DMS 273 treated with DMSO at 0.1 percent for 48 hours (cell line): ENCODE measurements at regions not wholly inside any gene's neighbourhood (a gene's known extent, or its start where the extent isn't known, plus 50 kb on each side); places are given as distances from the start of the nearest gene placed in this dataset.
A peak's percentile ranks its signal among the peaks of the same experiment; 100 is the strongest.
"Not testable (repeated sequence)": the region's sequence is repeated elsewhere in the genome, so short reads cannot be mapped to it uniquely, and the experiment has no call there.

Experiments
- DNase-seq: peaks from one replicate; lab custom pipeline; 2025; lab: John Stamatoyannopoulos, UW

GRCh38 chr18:34480162-34480700, 229.9 kb upstream of the DTNA start:
- DNase-seq, result no peak

- DNase-seq, result no peak
These were observed 227.9 kb upstream of the DTNA start for GRCh38 chr18:34482204-34482603.

GRCh38 chr18:34483198-34483597, 226.9 kb upstream of the DTNA start:
- no peak for DNase-seq

GRCh38 chr18:34491719-34492118, 218.4 kb upstream of the DTNA start:
- DNase-seq, result no peak

- DNase-seq, result no peak
These were observed 217.4 kb upstream of the DTNA start for GRCh38 chr18:34492652-34493051.

- DNase-seq, result peak; percentile 22
These were observed 217.0 kb upstream of the DTNA start for GRCh38 chr18:34493099-34493544.

- no peak for DNase-seq
These were observed 216.3 kb upstream of the DTNA start for GRCh38 chr18:34493566-34494358.

GRCh38 chr18:34494359-34494696, 215.8 kb upstream of the DTNA start:
- no peak for DNase-seq

- no peak for DNase-seq
These were observed 214.6 kb upstream of the DTNA start for GRCh38 chr18:34495506-34495905.

GRCh38 chr18:34501553-34501952, 208.5 kb upstream of the DTNA start:
- no peak for DNase-seq

- no peak for DNase-seq
These were observed 203.9 kb upstream of the DTNA start for GRCh38 chr18:34506198-34506597.

- no peak for DNase-seq
These were observed 200.9 kb upstream of the DTNA start for GRCh38 chr18:34509163-34509562.

- DNase-seq, result no peak
These were observed 200.1 kb upstream of the DTNA start for GRCh38 chr18:34509879-34510586.

- DNase-seq, result no peak
These were observed 199.2 kb upstream of the DTNA start for GRCh38 chr18:34510926-34511325.

- no peak for DNase-seq
These were observed 198.7 kb upstream of the DTNA start for GRCh38 chr18:34511435-34511834.

- DNase-seq, result no peak
These were observed 198.2 kb upstream of the DTNA start for GRCh38 chr18:34511879-34512278.

GRCh38 chr18:34514238-34514637, 195.9 kb upstream of the DTNA start:
- DNase-seq, result no peak

- no peak for DNase-seq
These were observed 195.1 kb upstream of the DTNA start for GRCh38 chr18:34514957-34515356.

- not testable (repeated sequence) for DNase-seq
These were observed 193.7 kb upstream of the DTNA start for GRCh38 chr18:34516355-34516754.

GRCh38 chr18:34516996-34517395, 193.1 kb upstream of the DTNA start:
- DNase-seq, result not testable (repeated sequence)

- no peak for DNase-seq
These were observed 189.1 kb upstream of the DTNA start for GRCh38 chr18:34521040-34521439.

- DNase-seq, result peak; percentile 37
These were observed 187.5 kb upstream of the DTNA start for GRCh38 chr18:34522603-34523002.

GRCh38 chr18:34525244-34525643, 184.9 kb upstream of the DTNA start:
- DNase-seq, result no peak
